NCI-H526 (cell line): ENCODE measurements at regions not wholly inside any gene's neighbourhood (a gene's known extent, or its start where the extent isn't known, plus 50 kb on each side); places are given as distances from the start of the nearest gene placed in this dataset.
A peak's percentile ranks its signal among the peaks of the same experiment; 100 is the strongest.

Source experiments
- DNase-seq, 2 experiments: peaks; one replicate each; lab custom pipeline; 2025; lab: John Stamatoyannopoulos, UW

GRCh38 chr13:107743983-107744382 lies 471.4 kb downstream of the LIG4 start:
- DNase-seq, result no peak

- no peak for DNase-seq
Observed at GRCh38 chr13:107743526-107743925, 471.8 kb downstream of the LIG4 start.

GRCh38 chr13:107743100-107743499 lies 472.2 kb downstream of the LIG4 start:
- no peak for DNase-seq

GRCh38 chr13:107742544-107742943 lies 472.8 kb downstream of the LIG4 start:
- DNase-seq, result no peak

GRCh38 chr13:107738004-107738403 lies 477.3 kb downstream of the LIG4 start:
- no peak for DNase-seq

GRCh38 chr13:107736731-107737130 lies 478.6 kb downstream of the LIG4 start:
- DNase-seq, result no peak

GRCh38 chr13:107736170-107736569 lies 479.2 kb downstream of the LIG4 start:
- DNase-seq, result no peak

- no peak for DNase-seq
Observed at GRCh38 chr13:107734891-107735625, 480.3 kb downstream of the LIG4 start.

GRCh38 chr13:107733276-107733675 lies 482.1 kb downstream of the LIG4 start:
- DNase-seq, result no peak

GRCh38 chr13:107730813-107731212 lies 484.5 kb downstream of the LIG4 start:
- no peak for DNase-seq

GRCh38 chr13:107721125-107721869 lies 494.0 kb downstream of the LIG4 start:
- DNase-seq, result peak in 1 of 2 experiments; percentile 8

- DNase-seq, result no peak
Observed at GRCh38 chr13:107716741-107717140, 498.6 kb downstream of the LIG4 start.

GRCh38 chr13:107716241-107716640 lies 499.1 kb downstream of the LIG4 start:
- DNase-seq, result no peak

- no peak for DNase-seq
Observed at GRCh38 chr13:107715496-107715895, 499.8 kb downstream of the LIG4 start.

- no peak for DNase-seq
Observed at GRCh38 chr13:107713314-107713713, 502.0 kb downstream of the LIG4 start.

- no peak for DNase-seq
Observed at GRCh38 chr13:107712145-107712860, 503.0 kb downstream of the LIG4 start.

- DNase-seq, result no peak
Observed at GRCh38 chr13:107690181-107690580, 525.2 kb downstream of the LIG4 start.

- DNase-seq, result no peak
Observed at GRCh38 chr13:107685876-107686275, 529.5 kb downstream of the LIG4 start.

GRCh38 chr13:107681600-107681999 lies 533.7 kb downstream of the LIG4 start:
- DNase-seq, result no peak

GRCh38 chr13:107680115-107680514 lies 535.2 kb downstream of the LIG4 start:
- no peak for DNase-seq

GRCh38 chr13:107678075-107678689 lies 537.2 kb downstream of the LIG4 start:
- peak in 1 of 2 experiments; percentile 6 for DNase-seq

- DNase-seq, result no peak
Observed at GRCh38 chr13:107675847-107676550, 539.3 kb downstream of the LIG4 start.
